ENCODE measurements at regions not wholly inside any gene's neighbourhood (a gene's known extent, or its start where the extent isn't known, plus 50 kb on each side); places are given as distances from the start of the nearest gene placed in this dataset.

DNA sequence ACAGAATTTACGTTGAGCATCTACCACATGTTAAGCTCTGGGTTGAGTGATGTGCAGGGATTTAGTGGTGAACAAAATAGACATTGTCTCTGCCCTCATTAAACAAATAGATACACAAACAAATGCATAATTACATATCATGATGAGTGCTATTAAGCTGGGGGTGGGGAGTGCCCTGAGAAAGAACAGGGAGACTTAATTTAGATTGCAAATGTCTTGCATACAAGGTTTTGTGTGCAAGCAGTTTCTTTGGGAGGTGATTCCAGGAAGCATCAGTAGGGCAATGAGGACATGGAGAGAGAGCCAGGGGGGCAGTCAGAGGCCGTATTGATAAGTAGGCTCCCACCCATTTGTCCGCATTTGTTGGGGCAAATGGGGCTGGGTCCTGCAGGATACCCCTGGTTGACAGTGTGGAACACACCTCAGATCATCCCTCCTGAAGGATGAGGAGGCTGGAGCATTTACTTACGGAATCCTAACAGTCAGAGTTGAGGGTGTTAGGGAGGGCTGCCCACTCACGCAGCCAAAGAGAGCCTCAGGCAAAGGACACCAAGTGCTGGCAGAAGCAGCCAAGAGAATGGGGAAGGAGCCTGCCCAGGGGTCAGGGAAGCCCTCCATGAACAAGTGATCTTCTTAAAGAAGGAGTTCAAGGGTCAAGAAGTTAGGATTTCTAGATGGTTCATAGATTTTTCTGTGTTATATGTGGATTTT lies 245.9 kb downstream of the BCOR start:
- TF ChIP-seq EZH2 (IDR thresholded peaks at IDR 0.05; ENCODE audit: borderline replicate concordance, low read length) (no peak), CTCF (IDR thresholded peaks at IDR 0.05; ENCODE audit: low read length) (no peak)
